GM21360 (cell line): ENCODE measurements at regions not wholly inside any gene's neighbourhood (a gene's known extent, or its start where the extent isn't known, plus 50 kb on each side); places are given as distances from the start of the nearest gene placed in this dataset.
"Not testable (repeated sequence)": the region's sequence is repeated elsewhere in the genome, so short reads cannot be mapped to it uniquely, and the experiment has no call there.

ENCODE experiments used
- ATAC-seq: cut with Tn5 transposase; IDR thresholded peaks from one replicate; pipeline ENCODE4 v1.9.1; 2021; ENCODE audit warnings: mild to moderate bottlenecking, moderate library complexity; ENCODE audit not compliant: unreplicated experiment

DNA sequence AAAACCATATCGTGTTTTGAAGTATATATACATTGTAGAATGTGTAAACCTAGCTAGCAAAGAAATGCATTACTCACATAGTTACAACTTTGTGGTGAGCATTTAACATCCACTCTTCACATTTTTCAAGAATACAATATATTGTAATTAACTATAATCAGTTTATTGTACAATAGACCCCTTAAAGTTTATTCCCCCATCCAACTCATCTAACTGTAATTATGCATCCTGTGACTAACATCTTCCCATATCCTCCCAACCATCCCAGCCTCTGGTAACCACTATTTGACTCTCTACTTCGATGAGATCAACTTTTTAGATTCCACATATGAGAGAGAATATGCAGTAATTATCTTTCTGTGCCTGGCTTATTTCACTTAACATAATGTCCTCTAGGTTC lies 526.4 kb downstream of the KIF20B start:
- no peak for ATAC-seq

- no peak for ATAC-seq
These were observed 528.1 kb downstream of the KIF20B start for GRCh38 chr10:90229486-90229885.

GRCh38 chr10:90233805-90234204 lies 532.4 kb downstream of the KIF20B start:
- ATAC-seq = not testable (repeated sequence)

DNA sequence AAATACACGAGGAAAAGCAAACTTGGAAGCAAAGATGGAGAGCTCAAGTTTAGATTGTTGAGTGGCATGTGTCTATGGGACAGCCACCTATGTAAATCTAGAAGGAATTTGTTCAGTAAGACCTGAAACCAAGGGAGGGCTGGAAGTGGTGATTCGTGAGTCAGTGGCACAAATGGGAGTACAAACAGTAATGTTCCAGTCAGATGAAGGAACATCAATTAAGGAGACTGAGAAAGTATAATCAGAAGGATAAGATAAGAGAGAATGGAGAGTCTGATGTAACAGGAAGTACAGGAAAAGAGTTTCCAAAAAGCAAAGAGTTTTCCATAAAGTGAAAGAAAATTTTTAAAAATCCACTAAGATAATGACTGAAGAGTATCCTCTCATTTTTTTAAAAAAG lies 544.2 kb downstream of the KIF20B start:
- ATAC-seq = no peak

DNA sequence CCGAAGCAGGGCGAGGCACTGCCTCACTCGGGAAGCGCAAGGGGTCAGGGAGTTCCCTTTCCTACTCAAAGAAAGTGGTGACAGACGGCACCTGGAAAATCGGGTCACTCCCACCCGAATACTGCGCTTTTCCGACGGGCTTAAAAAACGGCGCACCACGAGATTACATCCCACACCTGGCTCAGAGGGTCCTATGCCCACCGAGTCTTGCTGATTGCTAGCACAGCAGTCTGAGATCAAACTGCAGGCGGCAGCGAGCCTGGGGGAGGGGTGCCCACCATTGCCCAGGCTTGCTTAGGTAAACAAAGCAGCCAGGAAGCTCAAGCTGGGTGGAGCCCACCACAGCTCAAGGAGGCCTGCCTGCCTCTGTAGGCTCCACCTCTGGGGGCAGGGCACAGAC lies 549.4 kb downstream of the KIF20B start:
- not testable (repeated sequence) for ATAC-seq

GRCh38 chr10:90269699-90270098 lies 568.3 kb downstream of the KIF20B start:
- ATAC-seq = no peak

GRCh38 chr10:90274721-90275468 lies 573.5 kb downstream of the KIF20B start:
- no peak for ATAC-seq

DNA sequence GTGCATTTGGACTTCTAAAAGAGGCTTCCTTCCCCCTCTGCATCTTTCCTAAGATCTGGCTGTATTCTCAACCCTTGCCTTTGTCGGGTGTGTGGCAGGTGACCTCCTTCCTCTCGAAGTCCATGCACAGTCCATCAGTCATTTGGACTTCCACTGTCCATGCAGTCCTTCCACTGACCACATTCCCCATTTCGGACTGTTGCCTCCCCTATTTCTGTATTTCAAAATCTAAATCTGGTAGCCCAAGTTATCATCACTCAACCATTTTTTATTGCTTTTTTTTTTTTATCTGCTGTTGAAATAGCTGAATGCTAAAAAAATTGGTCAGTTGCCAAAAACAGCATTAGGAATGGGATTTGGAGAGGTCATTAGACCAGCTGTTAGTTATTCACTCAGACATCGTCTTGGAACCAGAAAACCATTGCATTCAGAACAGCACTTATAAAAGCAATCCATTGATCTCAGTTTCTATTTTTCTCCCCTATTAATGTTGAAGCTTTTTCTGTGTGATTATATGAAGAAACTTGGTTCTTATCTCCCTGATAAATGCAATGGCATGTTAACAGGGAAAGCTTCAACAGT lies 575.6 kb downstream of the KIF20B start:
- ATAC-seq = no peak

- no peak for ATAC-seq
These were observed 571.4 kb downstream of the HTR7 start for GRCh38 chr10:90286406-90286805.

DNA sequence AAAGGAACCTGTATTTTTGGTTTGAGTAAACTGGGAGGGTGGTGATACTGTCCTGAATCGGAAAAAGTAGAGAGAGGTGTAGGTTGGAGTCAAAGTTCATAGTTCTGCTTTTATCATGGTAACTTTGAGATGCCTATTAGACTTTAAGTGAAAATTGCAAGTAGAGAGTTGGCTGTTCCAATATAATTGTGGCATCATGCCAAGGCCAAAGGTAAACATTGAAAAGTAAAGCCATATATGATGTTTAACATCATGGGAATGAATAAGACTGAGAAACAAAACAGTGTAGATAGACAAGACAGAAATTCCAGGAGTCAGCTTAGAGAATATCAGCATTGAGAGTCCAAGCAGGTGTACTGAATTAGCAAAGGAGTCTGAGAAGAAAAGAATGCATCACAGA lies 570.9 kb downstream of the HTR7 start:
- no peak for ATAC-seq

GRCh38 chr10:90288391-90288933 lies 569.4 kb downstream of the HTR7 start:
- no peak for ATAC-seq

- no peak for ATAC-seq
These were observed 568.8 kb downstream of the HTR7 start for GRCh38 chr10:90289037-90289436.

- ATAC-seq = no peak
These were observed 564.2 kb downstream of the HTR7 start for GRCh38 chr10:90293616-90294015.

DNA sequence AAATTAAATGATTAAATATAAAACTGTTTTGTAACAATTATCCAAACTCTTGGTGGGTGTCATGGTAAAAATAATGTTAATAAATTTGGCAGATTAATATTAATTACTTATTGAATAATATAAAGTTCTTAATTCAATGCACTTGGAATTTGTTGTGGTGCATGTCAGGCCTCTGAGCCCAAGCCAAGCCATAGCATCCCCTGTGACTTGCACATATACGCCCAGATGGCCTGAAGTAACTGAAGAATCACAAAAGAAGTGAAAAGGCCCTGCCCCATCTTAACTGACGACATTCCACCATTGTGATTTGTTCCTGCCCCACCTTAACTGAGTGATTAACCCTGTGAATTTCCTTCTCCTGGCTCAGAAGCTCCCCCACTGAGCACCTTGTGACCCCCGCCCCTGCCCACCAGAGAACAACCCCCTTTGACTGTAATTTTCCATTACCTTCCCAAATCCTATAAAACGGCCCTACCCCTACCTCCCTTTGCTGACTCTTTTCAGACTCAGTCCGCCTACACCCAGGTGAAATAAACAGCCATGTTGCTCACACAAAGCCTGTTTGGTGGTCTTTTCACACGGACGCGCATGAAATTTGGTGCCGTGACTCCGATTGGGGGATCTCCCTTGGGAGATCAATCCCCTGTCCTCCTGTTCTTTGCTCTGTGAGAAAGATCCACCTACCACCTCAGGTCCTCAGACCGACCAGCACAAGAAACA lies 562.9 kb downstream of the HTR7 start:
- ATAC-seq = not testable (repeated sequence)

- ATAC-seq = not testable (repeated sequence)
These were observed 555.8 kb downstream of the HTR7 start for GRCh38 chr10:90302031-90302430.

- ATAC-seq = no peak
These were observed 554.9 kb downstream of the HTR7 start for GRCh38 chr10:90302758-90303481.

- no peak for ATAC-seq
These were observed 553.3 kb downstream of the HTR7 start for GRCh38 chr10:90304533-90304932.

- no peak for ATAC-seq
These were observed 551.7 kb downstream of the HTR7 start for GRCh38 chr10:90306187-90306586.

DNA sequence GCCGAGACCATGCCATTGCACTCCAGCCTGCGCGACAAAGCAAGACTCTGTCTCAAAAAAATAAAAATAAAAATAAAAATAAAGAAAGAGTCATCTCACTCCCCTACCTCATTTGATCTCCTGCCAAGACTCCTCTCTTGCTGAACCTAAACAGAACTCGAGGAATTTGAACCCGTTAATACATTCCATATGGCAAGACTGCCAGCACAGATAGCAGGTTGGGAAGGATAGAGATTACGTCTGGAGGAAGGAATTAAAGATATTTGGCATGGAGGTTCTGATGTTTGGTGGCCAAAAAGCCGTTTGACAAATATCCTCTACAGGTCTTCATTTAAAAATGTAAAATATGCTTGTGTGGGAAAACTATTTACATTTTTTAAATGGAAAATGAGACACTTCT lies 549.6 kb downstream of the HTR7 start:
- ATAC-seq = no peak

DNA sequence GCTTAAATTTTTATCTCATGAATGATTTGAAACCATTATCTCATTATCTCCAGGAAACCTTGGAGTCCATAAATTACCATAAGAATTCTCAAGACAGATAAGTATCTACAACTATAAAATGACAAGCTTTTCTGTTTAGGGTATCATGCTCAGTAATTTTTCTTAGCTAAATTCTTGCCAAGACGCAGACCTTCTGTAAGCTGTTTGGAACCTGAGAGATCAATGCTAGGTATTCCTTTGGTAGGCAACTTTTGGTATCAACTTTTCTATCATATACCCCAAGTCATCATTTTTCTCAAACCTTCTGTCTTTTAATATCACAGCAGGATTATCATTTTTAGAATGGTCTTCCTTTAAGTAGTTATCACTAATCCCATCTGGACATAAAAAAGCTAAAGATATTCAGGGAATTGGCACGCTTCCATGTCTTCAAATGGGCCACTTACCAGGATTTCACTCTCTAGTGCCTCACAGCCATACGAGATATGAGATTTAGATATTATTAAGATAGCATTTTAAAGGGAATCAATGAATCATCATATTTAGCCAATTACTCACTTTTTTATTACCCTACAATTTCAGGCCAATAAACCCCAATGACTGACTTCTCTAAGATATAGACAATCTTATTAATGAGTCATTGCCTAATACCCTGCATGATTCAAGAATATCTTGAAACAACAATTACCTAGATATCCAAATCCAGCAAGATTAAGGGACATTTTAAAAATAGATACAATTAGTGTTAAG lies 544.1 kb downstream of the HTR7 start:
- no peak for ATAC-seq
